ENCODE measurements at regions not wholly inside any gene's neighbourhood (a gene's known extent, or its start where the extent isn't known, plus 50 kb on each side); places are given as distances from the start of the nearest gene placed in this dataset.

DNA sequence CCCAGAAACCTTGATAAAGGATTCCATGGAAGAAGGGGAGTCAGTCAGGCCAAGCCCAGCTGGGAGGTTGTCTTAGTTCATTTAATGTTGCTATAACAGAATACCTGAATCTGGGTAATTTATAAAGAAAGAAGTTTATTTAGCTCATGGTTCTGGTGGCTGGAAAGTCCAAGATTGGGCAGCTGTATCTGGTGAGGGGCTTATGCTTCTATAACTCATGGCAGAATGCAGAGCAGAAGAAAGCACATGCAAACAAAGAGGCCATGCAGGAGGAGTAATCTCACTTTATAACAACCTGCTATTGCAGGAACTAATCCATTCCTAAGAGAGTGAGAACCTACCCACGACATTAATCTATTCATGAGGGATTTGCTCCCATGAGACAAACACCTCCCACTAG lies 54.2 kb upstream of the ANKRD1 start:
- no peak for DNase-seq

DNA sequence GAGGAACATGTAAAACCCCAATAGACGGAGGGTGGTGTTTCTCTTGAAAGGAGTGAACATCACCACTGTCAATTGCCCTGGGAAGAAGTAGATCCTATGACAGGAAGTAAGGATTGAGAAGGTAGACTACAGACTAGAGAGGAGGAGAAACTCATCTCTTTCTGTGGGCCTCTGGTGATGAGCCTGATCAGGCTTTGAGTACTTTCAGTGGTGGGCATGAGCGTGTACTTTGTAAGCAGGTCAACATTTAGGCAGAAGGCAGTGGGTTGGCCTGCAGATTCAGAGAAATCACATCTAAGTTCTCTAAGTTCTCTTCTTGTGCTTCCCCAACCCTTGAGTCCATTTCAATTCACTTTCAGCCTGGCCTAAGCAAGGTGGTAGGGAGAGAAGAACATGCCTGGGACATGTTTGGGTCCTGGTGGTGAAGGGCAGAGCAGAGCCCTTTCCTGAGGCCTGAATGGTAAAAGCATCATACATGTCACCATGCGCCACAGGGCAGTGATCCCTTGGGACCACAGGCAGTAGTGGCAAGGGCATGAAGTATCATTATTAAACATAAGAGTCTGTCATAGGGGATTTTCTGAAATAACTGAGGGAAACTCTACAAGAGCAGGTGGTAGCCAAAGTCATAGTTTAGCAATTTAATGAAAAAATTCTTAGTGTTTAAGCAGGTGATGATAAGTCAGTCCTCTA lies 56.4 kb upstream of the ANKRD1 start:
- DNase-seq = no peak

DNA sequence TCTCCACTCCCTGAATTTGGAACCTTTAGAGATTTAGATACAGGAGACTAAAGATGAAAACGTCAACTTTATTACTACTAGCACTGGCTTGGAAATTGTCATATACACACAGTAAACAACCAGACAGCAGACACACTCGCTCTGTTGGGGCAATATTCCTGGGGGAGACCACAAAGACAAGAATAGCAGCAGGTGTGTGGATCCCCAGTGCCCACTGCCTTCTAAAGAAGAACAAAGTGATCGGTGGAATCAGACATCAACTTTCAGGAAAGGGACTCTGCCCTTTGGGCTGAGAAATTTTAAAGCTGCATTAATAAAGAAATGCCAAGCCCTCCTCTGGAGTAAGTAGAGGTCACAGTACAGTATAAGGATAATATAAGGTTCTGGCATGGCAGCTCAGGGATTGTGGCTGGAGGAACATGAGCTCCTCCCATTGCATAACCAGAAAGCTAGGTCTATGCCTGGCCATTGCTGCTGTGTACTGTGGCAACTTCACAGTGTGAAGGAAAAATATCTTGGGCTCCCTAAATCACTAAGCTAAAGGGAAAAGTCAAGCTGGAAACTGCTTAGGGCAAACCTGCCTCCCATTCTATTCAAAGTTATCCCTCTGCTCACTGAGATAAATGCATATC lies 57.1 kb upstream of the ANKRD1 start:
- no peak for DNase-seq

- no peak for DNase-seq
Observed at GRCh38 chr10:90982406-90983008, 61.6 kb upstream of the ANKRD1 start.

GRCh38 chr10:90983914-90984549 lies 63.1 kb upstream of the ANKRD1 start:
- DNase-seq = no peak

DNA sequence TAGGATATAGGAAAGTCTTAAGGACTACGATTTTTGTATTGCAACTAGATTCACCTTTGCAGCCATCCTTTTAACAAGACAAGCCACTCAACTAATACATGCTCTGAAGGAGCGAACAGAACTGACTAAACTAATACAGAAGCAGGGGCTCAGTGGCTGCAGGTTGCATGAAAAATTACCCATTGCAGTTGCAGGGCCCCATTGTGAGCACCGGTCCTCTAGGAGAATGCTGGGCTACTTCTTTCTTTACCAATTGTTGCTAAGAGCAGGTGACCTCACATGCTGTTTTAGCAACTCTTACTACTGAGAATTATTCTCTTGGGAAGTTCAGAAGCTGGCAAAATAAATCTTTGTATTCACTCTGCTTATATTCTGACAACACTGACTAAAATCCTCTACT lies 64.0 kb upstream of the ANKRD1 start:
- DNase-seq = no peak

DNA sequence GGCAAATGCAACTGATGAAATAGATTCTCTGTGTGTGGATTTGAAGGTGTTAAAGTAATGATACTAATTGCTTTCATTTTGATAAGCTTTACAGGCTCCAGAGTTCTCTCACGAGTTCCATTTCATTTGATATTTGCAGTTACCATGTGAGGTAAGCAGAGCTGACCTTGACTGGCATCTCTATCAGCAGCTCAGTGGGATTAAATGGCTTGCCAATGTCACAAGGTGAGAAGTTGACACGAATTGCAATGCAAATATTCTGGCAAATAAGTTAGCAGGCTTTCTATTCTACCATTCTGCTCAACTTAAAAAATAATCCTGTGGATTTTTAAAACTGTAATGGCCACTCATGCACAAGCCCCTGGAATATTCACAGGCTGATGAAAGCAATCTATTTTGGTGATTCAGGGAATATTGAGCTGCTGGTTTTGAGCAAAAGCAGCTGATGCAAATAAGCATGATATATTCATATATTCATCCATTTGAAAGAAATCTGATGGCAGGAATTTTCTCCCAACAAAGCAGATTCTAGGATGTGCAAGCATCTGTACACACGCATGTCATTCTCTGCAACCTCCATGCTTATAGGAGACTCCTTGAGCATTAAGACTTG lies 64.5 kb upstream of the ANKRD1 start:
- DNase-seq = no peak

DNA sequence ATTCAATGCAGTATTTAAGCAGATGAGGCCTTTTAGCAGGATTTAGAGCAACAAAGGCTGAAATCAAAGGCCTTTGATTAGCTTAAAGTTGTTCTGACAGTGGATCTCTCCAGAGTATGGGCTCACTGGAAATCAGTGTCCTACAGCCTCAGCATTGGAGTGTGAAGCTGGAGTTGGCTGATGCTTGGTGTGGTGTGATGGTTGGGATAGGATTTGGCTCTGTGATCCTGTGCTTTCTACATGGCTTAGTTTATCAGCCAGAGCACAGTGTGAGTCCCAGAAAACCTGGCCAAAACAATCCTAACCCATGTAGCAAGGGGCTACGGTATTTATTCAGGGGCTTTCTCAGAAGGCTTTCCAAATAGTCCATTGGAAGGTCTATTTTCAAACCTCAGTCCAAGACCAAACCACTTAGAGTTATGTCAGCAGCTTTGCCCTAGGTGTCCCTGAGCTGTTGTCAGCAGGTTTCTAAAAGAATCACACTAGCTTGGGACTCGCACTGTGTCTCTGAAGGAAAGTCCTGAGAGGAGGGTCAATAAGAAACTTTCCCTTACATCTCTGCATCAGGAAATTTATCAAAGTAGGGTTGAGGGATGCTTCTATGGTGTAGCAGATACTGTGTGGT lies 65.4 kb upstream of the ANKRD1 start:
- no peak for DNase-seq

DNA sequence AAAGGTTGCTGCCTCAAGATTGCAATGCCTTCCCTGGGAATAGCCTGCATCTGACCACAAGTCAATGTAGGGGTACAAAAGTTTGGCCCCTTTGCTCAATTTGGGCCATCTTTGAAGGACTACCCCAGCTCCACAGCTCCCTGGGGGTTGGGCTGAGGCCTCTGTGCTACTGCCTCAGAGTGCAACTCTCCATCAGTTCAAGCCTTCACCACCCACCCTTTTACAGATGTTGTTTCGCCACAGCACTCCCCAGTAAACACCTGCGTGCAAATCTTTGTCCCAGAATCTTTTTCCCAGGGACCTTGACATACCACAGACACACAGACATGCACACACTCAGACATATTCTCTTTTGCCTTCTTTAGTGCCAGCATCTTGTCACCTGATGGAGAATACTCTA lies 66.0 kb upstream of the ANKRD1 start:
- no peak for DNase-seq

GRCh38 chr10:90987383-90987782 lies 66.5 kb upstream of the ANKRD1 start:
- no peak for DNase-seq

- DNase-seq = no peak
Observed at GRCh38 chr10:90988024-90988423, 67.1 kb upstream of the ANKRD1 start.

DNA sequence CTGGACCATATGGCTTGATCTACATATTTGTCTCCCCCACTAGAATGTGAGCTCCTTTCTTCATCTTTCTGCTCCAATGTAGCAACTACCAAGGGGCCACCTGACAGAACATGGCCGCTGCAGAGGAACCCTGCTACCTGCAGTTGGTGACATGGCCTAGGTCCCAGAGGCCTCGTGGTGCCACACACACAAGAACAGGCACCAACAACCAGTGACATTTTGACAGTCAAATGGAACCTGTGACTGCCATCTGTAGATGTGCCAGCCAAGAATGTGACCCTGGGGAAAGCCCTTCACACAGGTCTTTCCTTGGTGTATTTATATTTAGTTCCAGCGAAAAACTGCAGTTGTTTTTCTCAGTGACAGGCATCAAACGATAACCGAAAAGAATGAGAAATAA lies 67.9 kb upstream of the ANKRD1 start:
- no peak for DNase-seq

DNA sequence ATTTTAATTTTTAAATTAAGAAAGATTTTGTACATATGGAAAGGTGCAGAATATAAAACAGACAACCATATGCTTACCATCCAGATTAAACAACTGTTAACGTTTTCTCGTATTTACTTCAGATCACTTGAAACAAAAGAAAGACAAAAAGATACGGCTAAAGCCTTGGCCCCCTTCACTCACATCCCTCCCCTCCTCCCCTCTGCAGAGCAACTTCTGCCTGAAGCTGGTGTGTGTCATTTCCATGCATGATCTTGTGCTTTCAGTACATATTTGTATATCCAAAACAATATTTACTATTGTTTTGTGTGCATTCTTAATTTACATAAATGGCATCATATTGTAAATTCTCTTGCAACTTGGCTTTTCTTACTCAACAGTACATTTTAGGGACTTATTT lies 68.5 kb upstream of the ANKRD1 start:
- DNase-seq = no peak

- DNase-seq = no peak
Observed at GRCh38 chr10:90992462-90992861, 71.6 kb upstream of the ANKRD1 start.

DNA sequence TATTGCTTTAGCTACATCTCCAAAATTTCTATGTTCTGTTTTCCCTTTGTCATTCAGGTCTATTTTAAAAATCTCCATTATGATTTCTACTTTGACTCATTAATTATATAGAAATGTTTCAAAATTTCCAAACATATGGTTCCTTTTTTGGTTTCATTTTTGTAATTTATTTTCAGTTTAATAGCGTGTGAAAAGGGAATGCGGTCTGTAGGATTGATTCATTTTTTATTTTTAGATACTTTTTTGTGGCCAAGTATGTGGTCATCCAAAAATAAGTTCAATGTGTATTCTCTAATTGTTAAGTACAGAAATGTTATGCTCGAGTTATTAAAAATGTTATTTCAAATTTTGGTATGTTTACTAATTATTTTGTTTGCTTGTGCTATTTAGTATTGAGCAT lies 72.5 kb upstream of the ANKRD1 start:
- DNase-seq = no peak

DNA sequence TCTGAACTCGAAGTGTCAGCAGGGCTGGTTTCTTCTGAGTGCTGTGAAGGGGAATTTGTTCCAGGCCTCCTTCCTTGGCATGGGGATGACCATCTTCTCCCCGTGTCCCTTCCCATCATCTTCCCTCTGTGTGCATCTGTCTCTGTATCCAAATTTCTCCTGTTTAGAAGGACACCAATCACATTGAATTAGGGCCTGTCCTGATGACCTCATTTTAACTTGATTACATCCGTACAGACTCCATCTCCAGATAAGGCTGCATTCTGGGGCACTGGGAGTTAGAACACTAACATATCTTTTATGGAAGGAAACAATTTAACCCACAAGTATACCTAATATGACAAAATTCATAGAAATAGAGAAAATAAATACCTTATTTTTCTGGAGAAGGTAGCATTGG lies 76.8 kb upstream of the ANKRD1 start:
- DNase-seq = no peak

DNA sequence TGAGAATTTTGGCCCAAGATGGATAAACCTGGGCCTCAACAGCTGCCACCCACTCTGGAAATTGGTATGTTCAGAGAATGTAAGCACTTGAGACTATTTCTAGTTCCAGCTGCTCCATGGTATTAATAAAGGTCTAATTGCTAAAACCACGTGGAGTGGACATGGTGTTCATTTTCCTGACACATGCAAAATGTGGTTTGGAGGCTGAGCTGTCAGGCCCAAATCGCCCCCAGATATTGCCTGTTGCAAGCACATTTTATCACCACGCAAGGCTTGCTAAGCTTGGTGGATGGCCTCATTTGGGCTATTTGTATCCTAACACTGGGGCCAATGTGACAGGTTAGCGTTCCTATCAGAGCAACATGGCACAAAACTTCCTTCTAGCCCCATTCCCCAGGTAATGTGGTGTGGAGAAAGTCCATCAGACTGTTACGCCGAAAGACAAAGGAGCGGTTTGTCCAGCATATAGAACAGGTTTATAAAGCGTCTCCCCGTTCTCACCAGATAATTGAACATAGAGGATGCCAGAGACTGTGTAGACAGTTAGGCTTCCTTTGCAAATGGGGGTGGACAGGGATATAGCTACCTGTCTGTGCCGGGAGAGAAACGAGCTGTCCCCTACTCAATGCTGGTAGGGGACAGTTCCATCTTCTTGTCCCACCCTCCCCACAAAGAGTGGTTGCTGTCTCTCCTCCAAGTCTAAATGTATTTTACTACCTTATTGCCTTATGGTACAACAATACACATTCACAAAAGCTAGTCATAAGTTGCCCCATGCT lies 78.0 kb upstream of the ANKRD1 start:
- no peak for DNase-seq

GRCh38 chr10:90999512-91000172 lies 78.8 kb upstream of the ANKRD1 start:
- no peak for DNase-seq

DNA sequence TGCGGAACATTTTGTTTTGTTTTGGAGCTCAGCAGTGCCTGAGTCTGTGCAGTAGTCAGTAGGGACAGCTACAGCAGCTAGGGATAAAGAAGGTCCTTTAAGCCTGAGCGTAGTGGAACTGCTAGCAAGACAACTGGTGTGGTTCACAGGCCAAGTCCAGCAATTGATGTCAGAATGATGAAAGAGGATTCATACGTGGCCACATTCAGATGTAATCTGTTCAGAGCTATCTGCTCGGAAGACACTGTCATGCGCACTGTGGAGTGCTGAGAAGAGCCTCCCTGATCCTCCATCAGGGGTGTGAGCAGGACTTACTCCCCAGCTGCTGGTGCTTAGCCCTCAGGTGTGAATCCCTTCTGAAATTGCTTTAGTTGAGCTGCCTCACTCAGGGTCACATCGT lies 79.6 kb upstream of the ANKRD1 start:
- no peak for DNase-seq

DNA sequence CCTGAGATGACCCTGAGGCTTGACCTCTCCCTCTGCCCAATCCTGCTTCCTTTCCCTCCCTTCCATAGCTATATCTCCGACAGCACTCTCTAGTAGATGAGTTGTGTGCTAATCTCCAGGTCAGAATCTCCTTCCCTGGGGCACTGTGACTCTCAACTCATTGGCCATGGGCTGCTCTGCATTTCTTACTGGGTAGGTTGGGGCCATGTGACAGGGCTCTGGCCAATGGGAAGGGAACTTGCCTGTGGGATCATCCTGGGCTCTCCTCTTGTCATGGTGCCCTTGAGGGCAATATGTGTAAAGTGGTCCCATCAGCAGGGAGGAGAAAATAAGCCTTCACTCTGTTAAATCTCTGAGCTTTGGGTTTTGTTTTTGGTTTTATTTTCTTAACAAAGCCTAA lies 80.1 kb upstream of the ANKRD1 start:
- DNase-seq = no peak

DNA sequence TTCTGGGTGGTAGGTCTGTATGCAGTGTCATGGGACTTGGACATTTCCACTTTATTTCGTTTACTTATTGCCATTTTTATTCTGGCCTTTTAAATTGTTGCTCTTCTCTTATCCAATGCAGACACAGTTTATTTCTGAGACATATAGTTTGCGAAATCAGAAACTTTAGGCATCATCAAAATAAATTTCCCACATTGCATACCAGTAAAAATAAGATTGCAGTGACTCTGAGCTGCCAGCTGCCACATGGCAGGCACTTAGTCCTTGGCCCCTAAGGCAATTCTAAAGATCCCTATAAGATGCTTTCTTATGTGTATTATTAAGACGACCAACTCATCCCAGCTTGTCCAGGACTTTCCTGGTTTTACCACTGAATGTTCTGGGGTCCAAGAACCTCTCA lies 81.8 kb upstream of the ANKRD1 start:
- no peak for DNase-seq

All from right kidney (tissue), 1 donor.